GM23248 (cell line): ENCODE measurements at regions not wholly inside any gene's neighbourhood (a gene's known extent, or its start where the extent isn't known, plus 50 kb on each side); places are given as distances from the start of the nearest gene placed in this dataset.
"Not testable (repeated sequence)": the region's sequence is repeated elsewhere in the genome, so short reads cannot be mapped to it uniquely, and the experiment has no call there.

Source experiments
- DNase-seq: peaks from one replicate; pipeline ENCODE4 v3.0.0-alpha.2; 2015
- H2AFZ ChIP-seq: fragments of 200-600 bp; sonication (generic); 2 replicates; pipeline ENCODE4 v1.6.1; 2016; ENCODE audit warnings: antibody characterized with exemption
- H3F3A ChIP-seq: fragments of 200-600 bp; sonication (generic); 2 replicates; pipeline ENCODE4 v1.6.1; 2016; ENCODE audit warnings: mild to moderate bottlenecking, antibody characterized with exemption, mixed run types; ENCODE audit not compliant: insufficient read depth
- H3K27ac ChIP-seq: fragments of 200-600 bp; sonication (generic); 2 replicates; pipeline ENCODE4 v1.5.1; 2016; ENCODE audit warnings: mild to moderate bottlenecking
- H3K27me3 ChIP-seq: fragments of 200-600 bp; sonication (generic); replicated peaks from 2 replicates; pipeline ENCODE4 v1.6.1; 2016; ENCODE audit warnings: mild to moderate bottlenecking; ENCODE audit not compliant: insufficient read depth
- H3K36me3 ChIP-seq: fragments of 200-600 bp; sonication (generic); 2 replicates; pipeline ENCODE4 v1.6.1; 2016; ENCODE audit warnings: low read depth, mild to moderate bottlenecking
- H3K4me1 ChIP-seq: fragments of 200-600 bp; sonication (generic); 2 replicates; pipeline ENCODE4 v1.6.1; 2016; ENCODE audit warnings: mild to moderate bottlenecking; ENCODE audit not compliant: insufficient read depth
- H3K4me2 ChIP-seq: fragments of 200-600 bp; sonication (generic); one replicate; pipeline ENCODE4 v1.6.1; 2016; ENCODE audit warnings: mild to moderate bottlenecking; ENCODE audit not compliant: unreplicated experiment
- H3K4me3 ChIP-seq: fragments of 200-600 bp; sonication (generic); 2 replicates; pipeline ENCODE4 v1.5.1; 2016; ENCODE audit warnings: mild to moderate bottlenecking
- H3K79me2 ChIP-seq: fragments of 200-600 bp; sonication (generic); 2 replicates; pipeline ENCODE4 v1.6.1; 2016; ENCODE audit warnings: mild to moderate bottlenecking; ENCODE audit not compliant: insufficient read depth
- H3K9ac ChIP-seq: fragments of 200-600 bp; sonication (generic); 2 replicates; pipeline ENCODE4 v1.6.1; 2016; ENCODE audit warnings: mild to moderate bottlenecking
- H3K9me2 ChIP-seq: fragments of 200-600 bp; sonication (generic); 2 replicates; pipeline ENCODE4 v1.6.1; 2016; ENCODE audit warnings: mixed run types, mild to moderate bottlenecking, moderate library complexity; ENCODE audit not compliant: insufficient read depth
- H3K9me3 ChIP-seq: fragments of 200-600 bp; sonication (generic); one replicate; pipeline ENCODE4 v1.6.1; 2017; ENCODE audit warnings: low read depth
- H4K20me1 ChIP-seq: fragments of 200-600 bp; sonication (generic); 2 replicates; pipeline ENCODE4 v1.6.0; 2016; ENCODE audit not compliant: insufficient read depth
- WGBS, 2 experiments: methylation state at CpG; one replicate each; pipeline ENCODE4 v1.1.6; 2015 to 2017; ENCODE audit warnings: low lambda C conversion rate in 2 of 2, low coverage in 1 of 2; ENCODE audit errors: missing lambda C conversion rate in 2 of 2; 5-methylcytosine and 5-hydroxymethylcytosine counted together
- in situ Hi-C: fragments of 300-500 bp; cut with MboI; formaldehyde crosslinking; loops from 2 replicates; pipeline ENCODE4 v1.15.0; 2020

GRCh38 chr7:55743454-55743717 lies 119.2 kb downstream of the SEPTIN14 start:
- H3K9me2 ChIP-seq, in situ Hi-C loops, H3K36me3 ChIP-seq, H3K79me2 ChIP-seq, H3K9ac ChIP-seq, H3K27me3 ChIP-seq, H3K9me3 ChIP-seq, H2AFZ ChIP-seq, H3K4me2 ChIP-seq, H3K27ac ChIP-seq, H4K20me1 ChIP-seq, H3K4me1 ChIP-seq, DNase-seq, H3K4me3 ChIP-seq, H3F3A ChIP-seq: not testable (repeated sequence)
- WGBS, 2 experiments = 89% methylated on average over 12 of the region's 12 CpGs; no CpG with 5 or more reads in 1 of the 2 experiments

- WGBS, 2 experiments = 91 to 93% methylated on average over 28 to 33 of the region's 37 CpGs
- in situ Hi-C loops, H2AFZ ChIP-seq, H3K9me3 ChIP-seq, H3K4me2 ChIP-seq, H3K4me3 ChIP-seq, H3K27me3 ChIP-seq, H3K36me3 ChIP-seq, H3K27ac ChIP-seq, H4K20me1 ChIP-seq, H3K9me2 ChIP-seq, H3K79me2 ChIP-seq, H3F3A ChIP-seq, H3K4me1 ChIP-seq, H3K9ac ChIP-seq, DNase-seq: not testable (repeated sequence)
These were observed 119.7 kb downstream of the SEPTIN14 start for GRCh38 chr7:55742651-55743453.

- H4K20me1 ChIP-seq, H3K9ac ChIP-seq, H3K36me3 ChIP-seq, in situ Hi-C loops, H2AFZ ChIP-seq, H3K79me2 ChIP-seq, H3K4me3 ChIP-seq, H3F3A ChIP-seq, H3K4me2 ChIP-seq, H3K27me3 ChIP-seq, H3K9me2 ChIP-seq, H3K27ac ChIP-seq, H3K9me3 ChIP-seq, DNase-seq, H3K4me1 ChIP-seq: not testable (repeated sequence)
- WGBS, 2 experiments = 92 to 94% methylated on average over 25 to 47 of the region's 47 CpGs
These were observed 120.6 kb downstream of the SEPTIN14 start for GRCh38 chr7:55741721-55742631.

GRCh38 chr7:55740633-55741250 lies 121.8 kb downstream of the SEPTIN14 start:
- H3K27ac ChIP-seq, H3K79me2 ChIP-seq, H3K27me3 ChIP-seq, H2AFZ ChIP-seq, H3K9me2 ChIP-seq, in situ Hi-C loops, H3K9ac ChIP-seq, H3F3A ChIP-seq, H3K9me3 ChIP-seq, DNase-seq, H3K4me1 ChIP-seq, H3K4me2 ChIP-seq, H3K36me3 ChIP-seq, H4K20me1 ChIP-seq, H3K4me3 ChIP-seq: not testable (repeated sequence)
- 77% methylated on average over 16 to 27 of the region's 27 CpGs for WGBS, 2 experiments

GRCh38 chr7:55740053-55740452 lies 122.5 kb downstream of the SEPTIN14 start:
- H3K27me3 ChIP-seq, H2AFZ ChIP-seq, H3K4me3 ChIP-seq, H3K4me2 ChIP-seq, H3K9me3 ChIP-seq, DNase-seq, H3K27ac ChIP-seq, H3K79me2 ChIP-seq, in situ Hi-C loops, H3K4me1 ChIP-seq, H3K9ac ChIP-seq, H3K9me2 ChIP-seq, H4K20me1 ChIP-seq, H3F3A ChIP-seq, H3K36me3 ChIP-seq: not testable (repeated sequence)
- WGBS, 2 experiments = 66 to 86% methylated on average over 7 to 8 of the region's 8 CpGs

GRCh38 chr7:55736641-55737221 lies 125.8 kb downstream of the SEPTIN14 start:
- H3K4me3 ChIP-seq, H3K9ac ChIP-seq, H3K36me3 ChIP-seq, H3K27ac ChIP-seq, H3K9me3 ChIP-seq, H2AFZ ChIP-seq, H3K4me2 ChIP-seq, in situ Hi-C loops, DNase-seq, H3K27me3 ChIP-seq, H3F3A ChIP-seq, H4K20me1 ChIP-seq, H3K9me2 ChIP-seq, H3K79me2 ChIP-seq, H3K4me1 ChIP-seq: not testable (repeated sequence)
- WGBS, 2 experiments = 59 to 69% methylated on average over 9 to 10 of the region's 11 CpGs
